ENCODE measurements at regions not wholly inside any gene's neighbourhood (a gene's known extent, or its start where the extent isn't known, plus 50 kb on each side); places are given as distances from the start of the nearest gene placed in this dataset.

- TF ChIP-seq, protein P1, sequence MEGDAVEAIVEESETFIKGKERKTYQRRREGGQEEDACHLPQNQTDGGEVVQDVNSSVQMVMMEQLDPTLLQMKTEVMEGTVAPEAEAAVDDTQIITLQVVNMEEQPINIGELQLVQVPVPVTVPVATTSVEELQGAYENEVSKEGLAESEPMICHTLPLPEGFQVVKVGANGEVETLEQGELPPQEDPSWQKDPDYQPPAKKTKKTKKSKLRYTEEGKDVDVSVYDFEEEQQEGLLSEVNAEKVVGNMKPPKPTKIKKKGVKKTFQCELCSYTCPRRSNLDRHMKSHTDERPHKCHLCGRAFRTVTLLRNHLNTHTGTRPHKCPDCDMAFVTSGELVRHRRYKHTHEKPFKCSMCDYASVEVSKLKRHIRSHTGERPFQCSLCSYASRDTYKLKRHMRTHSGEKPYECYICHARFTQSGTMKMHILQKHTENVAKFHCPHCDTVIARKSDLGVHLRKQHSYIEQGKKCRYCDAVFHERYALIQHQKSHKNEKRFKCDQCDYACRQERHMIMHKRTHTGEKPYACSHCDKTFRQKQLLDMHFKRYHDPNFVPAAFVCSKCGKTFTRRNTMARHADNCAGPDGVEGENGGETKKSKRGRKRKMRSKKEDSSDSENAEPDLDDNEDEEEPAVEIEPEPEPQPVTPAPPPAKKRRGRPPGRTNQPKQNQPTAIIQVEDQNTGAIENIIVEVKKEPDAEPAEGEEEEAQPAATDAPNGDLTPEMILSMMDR (IDR thresholded peaks at IDR 0.05; ENCODE audit: insufficient read depth, low read depth, low read length) = no peak
- TF ChIP-seq EZH2 (IDR thresholded peaks at IDR 0.05; ENCODE audit: insufficient read depth, low read length) = no peak
Observed at GRCh38 chr2:160715428-160715827, 221.8 kb upstream of the RBMS1 start.

Data from astrocyte (in vitro differentiated cells and primary cell).